MM.1S (cell line): ENCODE measurements at regions not wholly inside any gene's neighbourhood (a gene's known extent, or its start where the extent isn't known, plus 50 kb on each side); places are given as distances from the start of the nearest gene placed in this dataset.

Source experiments
- CTCF ChIP-seq: fragments of 300-600 bp; sonication (generic); IDR thresholded peaks from 2 replicates; pipeline ENCODE4 v1.5.1; 2016; ENCODE audit warnings: antibody characterized with exemption, low read length, mixed read lengths
- EZH2 ChIP-seq: fragments of 300-600 bp; sonication (generic); optimal IDR thresholded peaks from 2 replicates; pipeline ENCODE3; 2017; ENCODE audit warnings: low read depth, mild to moderate bottlenecking, antibody characterized with exemption, low read length, mixed read lengths
- EZH2phosphoT487 ChIP-seq: fragments of 300-600 bp; sonication (generic); IDR thresholded peaks from 2 replicates; pipeline ENCODE4 v1.6.1; 2018; ENCODE audit warnings: antibody characterized with exemption, low read length

GRCh38 chr3:26171006-26171405 lies 381.1 kb downstream of the OXSM start:
- no peak for TF ChIP-seq CTCF
- no peak for TF ChIP-seq EZH2phosphoT487
- no peak for TF ChIP-seq EZH2
